Astrocyte of the cerebellum (primary cell): ENCODE measurements at regions not wholly inside any gene's neighbourhood (a gene's known extent, or its start where the extent isn't known, plus 50 kb on each side); places are given as distances from the start of the nearest gene placed in this dataset.

Experiments
- DNase-seq: peaks from one replicate; pipeline ENCODE4 v3.0.0-alpha.2; 2011; ENCODE audit warnings: low read depth
- H3K4me3 ChIP-seq: 2 replicates; pipeline ENCODE4 v1.5.1; 2011; ENCODE audit warnings: mild to moderate bottlenecking, low read depth, low read length, moderate library complexity
- in situ Hi-C: cut with HindIII; loops from 2 replicates; pipeline ENCODE4 v1.10.0; 2017; ENCODE audit warnings: low sequenced_read_pairs
- TF ChIP-seq, protein P1 (sequence below): IDR thresholded peaks from 2 replicates; pipeline ENCODE4 v1.5.1; 2012; ENCODE audit warnings: low read length, low read depth, moderate library complexity, mild to moderate bottlenecking; ENCODE audit errors: missing control alignments

DNA sequence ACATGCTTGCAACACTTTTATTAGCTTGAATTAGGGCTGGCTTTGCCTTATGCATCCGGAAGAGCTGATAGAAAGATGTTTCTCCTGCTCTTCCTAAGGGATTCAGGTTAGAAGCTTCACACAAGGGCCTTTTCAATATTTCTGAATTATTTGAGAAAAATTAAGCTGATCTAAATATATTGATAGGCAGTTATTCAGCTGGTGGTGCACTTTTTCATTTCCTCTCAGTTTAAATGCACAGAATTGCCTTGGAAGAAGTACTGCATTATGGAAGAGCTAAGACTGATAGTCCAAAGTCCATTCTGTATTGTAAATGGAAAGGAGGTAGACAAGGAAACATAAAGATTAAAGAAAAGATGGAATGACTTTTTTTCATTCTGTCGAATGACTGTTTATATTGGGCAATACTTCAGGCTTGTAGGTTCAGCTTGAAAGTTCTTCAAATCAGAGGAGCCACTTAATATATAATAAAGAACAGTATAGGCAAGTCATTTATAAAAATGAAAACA is 398.4 kb upstream of the B3GALT2 start:
- H3K4me3 ChIP-seq: no peak overlapping the region
- in situ Hi-C loops: no loop called here
- TF ChIP-seq, protein P1, sequence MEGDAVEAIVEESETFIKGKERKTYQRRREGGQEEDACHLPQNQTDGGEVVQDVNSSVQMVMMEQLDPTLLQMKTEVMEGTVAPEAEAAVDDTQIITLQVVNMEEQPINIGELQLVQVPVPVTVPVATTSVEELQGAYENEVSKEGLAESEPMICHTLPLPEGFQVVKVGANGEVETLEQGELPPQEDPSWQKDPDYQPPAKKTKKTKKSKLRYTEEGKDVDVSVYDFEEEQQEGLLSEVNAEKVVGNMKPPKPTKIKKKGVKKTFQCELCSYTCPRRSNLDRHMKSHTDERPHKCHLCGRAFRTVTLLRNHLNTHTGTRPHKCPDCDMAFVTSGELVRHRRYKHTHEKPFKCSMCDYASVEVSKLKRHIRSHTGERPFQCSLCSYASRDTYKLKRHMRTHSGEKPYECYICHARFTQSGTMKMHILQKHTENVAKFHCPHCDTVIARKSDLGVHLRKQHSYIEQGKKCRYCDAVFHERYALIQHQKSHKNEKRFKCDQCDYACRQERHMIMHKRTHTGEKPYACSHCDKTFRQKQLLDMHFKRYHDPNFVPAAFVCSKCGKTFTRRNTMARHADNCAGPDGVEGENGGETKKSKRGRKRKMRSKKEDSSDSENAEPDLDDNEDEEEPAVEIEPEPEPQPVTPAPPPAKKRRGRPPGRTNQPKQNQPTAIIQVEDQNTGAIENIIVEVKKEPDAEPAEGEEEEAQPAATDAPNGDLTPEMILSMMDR: no peak
- no peak for DNase-seq

DNA sequence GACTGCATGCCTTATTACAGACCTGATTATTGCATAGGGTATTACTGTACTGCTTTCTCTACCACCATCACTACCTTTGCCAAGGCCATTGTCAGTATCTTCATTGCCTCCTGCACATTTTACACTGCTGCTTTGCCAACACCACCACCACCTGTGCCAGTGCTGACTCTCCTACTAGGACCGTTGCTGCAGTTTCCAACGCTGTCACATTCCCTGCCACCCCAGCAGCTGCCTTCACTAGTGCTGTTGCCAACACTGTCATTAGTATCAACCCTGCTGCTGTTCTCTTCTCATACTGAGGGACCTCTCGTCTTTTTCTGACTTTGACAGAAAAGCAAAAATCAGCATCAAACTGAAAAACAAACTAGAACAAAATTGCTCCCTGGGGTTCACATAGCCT is 394.9 kb upstream of the B3GALT2 start:
- H3K4me3 ChIP-seq: no peak overlapping the region
- in situ Hi-C loops: no loop called here
- DNase-seq: no peak
- TF ChIP-seq, protein P1: no peak

DNA sequence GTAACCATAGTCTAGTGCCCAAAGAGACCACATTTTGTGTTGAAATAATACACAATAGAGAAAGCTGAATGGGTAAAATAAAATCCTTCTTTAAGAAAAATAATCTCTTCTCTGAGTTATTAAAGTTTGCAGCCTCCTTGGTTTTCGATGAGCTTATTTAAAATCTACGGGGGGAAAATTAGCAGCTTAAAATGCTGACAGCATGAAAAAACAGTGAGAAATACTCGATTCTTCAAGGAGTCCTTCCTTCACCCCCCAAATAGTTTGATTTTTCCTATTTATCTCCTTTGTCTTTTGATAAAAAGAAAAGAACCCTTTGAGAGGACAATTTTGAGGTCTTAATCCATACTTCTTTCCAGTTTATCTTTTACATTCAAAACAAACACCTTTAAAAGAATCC is 394.0 kb upstream of the B3GALT2 start:
- no peak overlapping the region for H3K4me3 ChIP-seq
- TF ChIP-seq, protein P1: no peak
- DNase-seq: no peak
- in situ Hi-C loops: no loop called here

DNA sequence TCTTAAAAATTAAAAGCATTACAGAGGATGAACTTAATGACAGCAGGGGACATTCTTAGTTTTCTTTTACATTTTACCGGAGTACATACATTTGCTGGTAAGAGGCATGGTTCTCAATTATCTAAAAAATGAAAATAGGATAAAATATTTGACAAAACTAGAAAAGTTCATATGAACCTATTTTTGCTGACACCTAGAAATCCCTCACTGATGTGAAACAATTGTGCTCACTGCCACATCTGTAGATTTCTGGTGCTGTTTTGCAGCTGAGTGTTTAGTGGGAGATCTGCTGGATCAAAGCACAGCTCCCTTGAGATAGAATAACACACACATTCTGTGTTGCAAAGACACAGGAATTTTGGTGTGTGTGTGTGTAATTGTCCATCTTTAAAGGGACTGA is 392.9 kb upstream of the B3GALT2 start:
- TF ChIP-seq, protein P1: no peak
- H3K4me3 ChIP-seq: no peak overlapping the region
- in situ Hi-C loops: no loop called here
- no peak for DNase-seq

DNA sequence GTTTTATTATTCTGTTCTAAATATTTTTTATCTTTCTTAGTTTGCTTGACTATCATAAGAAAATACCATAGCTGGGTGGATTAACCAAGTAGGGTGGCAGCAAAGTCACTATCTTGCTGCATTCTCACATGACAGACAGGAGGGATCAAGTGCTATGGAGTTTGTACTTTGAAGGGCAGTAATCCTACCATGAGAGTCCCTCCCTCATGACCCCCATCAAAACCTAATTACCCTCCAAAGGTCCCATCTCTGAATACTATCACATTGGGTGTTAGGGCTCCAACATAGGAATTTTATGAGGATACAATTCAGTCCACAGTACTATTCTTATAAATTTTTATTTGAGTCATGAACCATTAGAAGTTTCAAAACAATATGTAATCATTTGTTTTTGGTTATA is 388.5 kb upstream of the B3GALT2 start:
- no peak overlapping the region for H3K4me3 ChIP-seq
- no peak for DNase-seq
- TF ChIP-seq, protein P1: no peak
- in situ Hi-C loops: no loop called here

DNA sequence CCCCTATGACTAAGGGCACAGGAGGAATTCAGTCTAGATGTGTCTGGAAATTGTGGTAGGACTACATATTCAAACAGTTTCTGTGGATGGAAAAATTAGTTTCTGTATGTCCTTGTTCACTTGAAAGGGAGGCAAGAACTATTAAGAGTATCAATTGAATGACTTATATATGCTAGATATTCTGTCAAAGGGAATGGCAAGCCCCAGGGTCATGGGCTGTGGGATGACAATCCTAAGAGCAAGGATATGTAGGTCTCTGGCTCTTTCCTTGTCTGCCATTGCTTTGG is 383.5 kb upstream of the B3GALT2 start:
- no peak overlapping the region for H3K4me3 ChIP-seq
- in situ Hi-C loops: no loop called here
- TF ChIP-seq, protein P1: no peak
- DNase-seq: no peak

DNA sequence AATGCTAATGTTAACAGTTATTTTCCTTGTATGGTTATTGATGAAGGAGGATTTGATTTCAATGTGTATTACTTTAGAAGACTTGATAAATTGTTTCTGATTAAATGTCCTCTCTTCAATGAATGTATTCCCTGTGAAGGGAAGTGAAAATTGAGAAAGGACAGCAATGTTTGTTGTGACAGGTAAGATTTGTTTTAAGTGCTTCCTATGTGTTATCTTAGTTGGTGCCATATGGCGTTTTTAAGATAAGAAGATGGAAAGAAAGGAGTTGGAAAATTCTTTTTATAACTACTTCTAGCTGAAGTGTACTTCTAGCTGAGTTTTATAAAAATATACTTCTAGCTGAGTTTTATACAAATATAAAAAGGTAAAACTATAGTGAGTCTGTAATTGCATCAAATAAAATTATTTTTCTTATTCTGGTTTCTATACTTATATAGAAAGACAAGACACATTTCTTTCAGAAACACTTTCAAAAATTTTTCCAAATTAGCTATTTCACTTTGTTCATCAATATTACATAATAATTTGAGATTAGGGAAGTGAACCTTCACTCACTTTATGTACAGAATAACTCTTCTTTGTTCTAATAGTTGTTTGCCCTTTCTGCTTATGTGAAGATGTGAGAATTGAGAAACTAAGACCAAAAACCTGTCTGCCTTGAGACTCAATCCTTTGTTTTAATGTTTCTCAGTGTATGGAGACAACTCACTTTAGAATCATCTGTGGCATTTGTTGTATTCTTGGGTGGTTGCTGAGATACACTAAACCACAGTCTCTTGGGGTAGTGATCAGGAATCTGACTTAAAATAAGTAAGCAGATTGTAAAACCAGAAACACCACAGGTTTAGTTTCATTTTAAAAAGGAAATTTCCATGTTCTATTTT is 382.9 kb upstream of the B3GALT2 start:
- in situ Hi-C loops: no loop called here
- TF ChIP-seq, protein P1: no peak
- no peak overlapping the region for H3K4me3 ChIP-seq
- DNase-seq: peak; percentile 81
